ENCODE measurements at regions not wholly inside any gene's neighbourhood (a gene's known extent, or its start where the extent isn't known, plus 50 kb on each side); places are given as distances from the start of the nearest gene placed in this dataset.

DNA sequence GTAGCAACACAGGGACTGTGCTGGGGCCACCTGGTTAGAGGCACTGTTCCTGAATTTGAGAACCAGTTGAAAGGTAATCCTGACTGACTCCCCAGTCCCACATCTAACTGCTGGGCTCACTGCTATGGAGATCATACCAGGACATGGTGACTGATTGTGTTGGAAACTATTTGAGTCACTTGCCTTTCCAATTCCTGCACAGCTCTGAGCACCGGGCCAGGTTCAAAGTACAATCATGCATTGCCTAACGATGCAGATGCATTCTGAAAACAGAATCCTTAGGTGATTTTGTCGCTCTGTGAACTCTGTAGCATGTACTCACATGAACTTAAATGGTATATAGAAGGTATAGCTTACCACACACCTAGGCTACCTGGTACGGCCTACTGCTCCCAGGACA is 215.3 kb downstream of the BMP7 start:
- H4K20me1 ChIP-seq (ENCODE audit: insufficient read depth, low read length) = no peaks in the 10 kb centered on the region
- H3K4me2 ChIP-seq (ENCODE audit: low read length) = no peak overlapping the region
- TF ChIP-seq CTCF (IDR thresholded peaks at IDR 0.05; ENCODE audit: low read depth, low read length) (no peak), EZH2phosphoT487 (IDR thresholded peaks at IDR 0.05; ENCODE audit: low read depth) (no peak)
- H3K27me3 ChIP-seq (ENCODE audit: low read depth, low read length) = peaks cover 17% of the 10 kb centered on the region; the same call in 1 of the 2 replicates
- H3K4me1 ChIP-seq (ENCODE audit: low read length) = peaks cover 28% of the 10 kb centered on the region
- no peaks in the 10 kb centered on the region for H3K79me2 ChIP-seq (ENCODE audit: low read length)
- H3K27ac ChIP-seq (ENCODE audit: low read length) = no peak overlapping the region
- H3K36me3 ChIP-seq (replicated peaks; ENCODE audit: low read depth, low read length) = no peaks in the 10 kb centered on the region
- no peak overlapping the region for H2AFZ ChIP-seq (ENCODE audit: low read depth, low read length)
- no peak overlapping the region for H3K9ac ChIP-seq (ENCODE audit: low read length)
- H3K4me3 ChIP-seq (ENCODE audit: low read length) = no peak overlapping the region
- no peaks in the 10 kb centered on the region for H3K9me3 ChIP-seq (ENCODE audit: insufficient read depth, low read length)

DNA sequence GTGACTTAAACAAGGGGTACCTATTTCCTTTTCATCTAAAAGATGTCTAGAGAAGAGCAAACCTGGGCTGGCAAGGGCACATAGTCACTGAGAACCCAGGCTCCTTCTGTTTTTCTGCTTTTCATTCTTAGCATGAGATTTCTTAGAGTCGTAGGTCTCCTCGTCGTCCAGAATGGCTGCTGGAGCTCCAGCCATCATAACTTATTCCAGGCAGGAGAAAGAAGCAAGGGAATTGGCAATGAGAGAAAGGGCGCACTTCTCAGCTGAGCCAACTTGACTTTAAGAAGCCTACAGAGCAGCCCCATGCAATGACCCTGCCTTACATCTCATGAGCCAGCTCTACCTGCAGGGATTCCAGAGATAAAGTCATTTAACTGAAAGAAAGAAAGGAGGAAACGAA is 213.4 kb downstream of the BMP7 start:
- Histone ChIP-seq H3K79me2 (ENCODE audit: low read length) (no peaks in the 10 kb centered on the region), H3K4me3 (ENCODE audit: low read length) (no peak overlapping the region), H3K9ac (ENCODE audit: low read length) (no peak overlapping the region), H3K4me1 (ENCODE audit: low read length) (peaks cover 11% of the 10 kb centered on the region), H3K27ac (ENCODE audit: low read length) (no peak overlapping the region), H3K4me2 (ENCODE audit: low read length) (no peak overlapping the region), H3K36me3 (replicated peaks; ENCODE audit: low read depth, low read length) (no peaks in the 10 kb centered on the region), H3K9me3 (ENCODE audit: insufficient read depth, low read length) (no peaks in the 10 kb centered on the region), H2AFZ (ENCODE audit: low read depth, low read length) (no peak overlapping the region), H4K20me1 (ENCODE audit: insufficient read depth, low read length) (no peaks in the 10 kb centered on the region), H3K27me3 (ENCODE audit: low read depth, low read length) (peaks cover 23% of the 10 kb centered on the region)
- TF ChIP-seq CTCF (IDR thresholded peaks at IDR 0.05; ENCODE audit: low read depth, low read length) (no peak), EZH2phosphoT487 (IDR thresholded peaks at IDR 0.05; ENCODE audit: low read depth) (no peak)

GRCh38 chr20:57053793-57054552 is 212.5 kb downstream of the BMP7 start:
- H3K36me3 ChIP-seq (replicated peaks; ENCODE audit: low read depth, low read length) = no peaks in the 10 kb centered on the region
- H3K4me1 ChIP-seq (ENCODE audit: low read length) = peaks cover 9% of the 10 kb centered on the region
- no peak overlapping the region for H3K9ac ChIP-seq (ENCODE audit: low read length)
- no peak overlapping the region for H2AFZ ChIP-seq (ENCODE audit: low read depth, low read length)
- no peaks in the 10 kb centered on the region for H4K20me1 ChIP-seq (ENCODE audit: insufficient read depth, low read length)
- H3K4me3 ChIP-seq (ENCODE audit: low read length) = no peak overlapping the region
- no peak overlapping the region for H3K4me2 ChIP-seq (ENCODE audit: low read length)
- H3K27ac ChIP-seq (ENCODE audit: low read length) = no peak overlapping the region
- H3K27me3 ChIP-seq (ENCODE audit: low read depth, low read length) = peaks cover 32% of the 10 kb centered on the region
- TF ChIP-seq EZH2phosphoT487 (IDR thresholded peaks at IDR 0.05; ENCODE audit: low read depth) = no peak
- TF ChIP-seq CTCF (IDR thresholded peaks at IDR 0.05; ENCODE audit: low read depth, low read length) = no peak
- no peaks in the 10 kb centered on the region for H3K9me3 ChIP-seq (ENCODE audit: insufficient read depth, low read length)
- no peaks in the 10 kb centered on the region for H3K79me2 ChIP-seq (ENCODE audit: low read length)

- TF ChIP-seq CTCF (IDR thresholded peaks at IDR 0.05; ENCODE audit: low read depth, low read length) (no peak), EZH2phosphoT487 (IDR thresholded peaks at IDR 0.05; ENCODE audit: low read depth) (no peak)
- Histone ChIP-seq H2AFZ (ENCODE audit: low read depth, low read length) (no peak overlapping the region), H3K9ac (ENCODE audit: low read length) (no peak overlapping the region), H3K4me2 (ENCODE audit: low read length) (peak overlapping the region; percentile 50), H3K4me1 (ENCODE audit: low read length) (peaks cover 9% of the 10 kb centered on the region), H3K79me2 (ENCODE audit: low read length) (no peaks in the 10 kb centered on the region), H3K36me3 (replicated peaks; ENCODE audit: low read depth, low read length) (no peaks in the 10 kb centered on the region), H3K4me3 (ENCODE audit: low read length) (no peak overlapping the region), H3K9me3 (ENCODE audit: insufficient read depth, low read length) (no peaks in the 10 kb centered on the region), H3K27ac (ENCODE audit: low read length) (no peak overlapping the region), H3K27me3 (ENCODE audit: low read depth, low read length) (peaks cover 43% of the 10 kb centered on the region), H4K20me1 (ENCODE audit: insufficient read depth, low read length) (no peaks in the 10 kb centered on the region)
Measured at GRCh38 chr20:57055345-57055744, 211.1 kb downstream of the BMP7 start.
